Fibroblast of villous mesenchyme (primary cell): ENCODE measurements at regions not wholly inside any gene's neighbourhood (a gene's known extent, or its start where the extent isn't known, plus 50 kb on each side); places are given as distances from the start of the nearest gene placed in this dataset.

Source experiments
- DNase-seq: peaks from one replicate; pipeline ENCODE4 v3.0.0-alpha.2; 2010; ENCODE audit warnings: low read depth
- H3K4me3 ChIP-seq: 2 replicates; pipeline ENCODE4 v1.5.1; 2011; ENCODE audit warnings: low read depth, mild to moderate bottlenecking, low read length
- CTCF ChIP-seq: IDR thresholded peaks from 2 replicates; pipeline ENCODE4 v1.5.1; 2012; ENCODE audit warnings: low read depth, mild to moderate bottlenecking, low read length; ENCODE audit not compliant: insufficient read depth

- TF ChIP-seq CTCF: no peak
- no peak for DNase-seq
- no peak overlapping the region for H3K4me3 ChIP-seq
Measured at GRCh38 chr5:136538534-136538933, 173.2 kb upstream of the TRPC7 start.

- peak; percentile 19 for DNase-seq
- H3K4me3 ChIP-seq: no peak overlapping the region
- no peak for TF ChIP-seq CTCF
Measured at GRCh38 chr5:136529081-136529480, 163.7 kb upstream of the TRPC7 start.

- DNase-seq: peak; percentile 91
- no peak for TF ChIP-seq CTCF
- H3K4me3 ChIP-seq: no peak overlapping the region
Measured at GRCh38 chr5:136528481-136529030, 163.2 kb upstream of the TRPC7 start.

- peak; percentile 44 for DNase-seq
- no peak for TF ChIP-seq CTCF
- no peak overlapping the region for H3K4me3 ChIP-seq
Measured at GRCh38 chr5:136527311-136527710, 162.0 kb upstream of the TRPC7 start.

GRCh38 chr5:136526791-136527190, 161.4 kb upstream of the TRPC7 start:
- no peak overlapping the region for H3K4me3 ChIP-seq
- TF ChIP-seq CTCF: no peak
- no peak for DNase-seq

- no peak for TF ChIP-seq CTCF
- H3K4me3 ChIP-seq: no peak overlapping the region
- DNase-seq: peak; percentile 52
Measured at GRCh38 chr5:136526021-136526420, 160.7 kb upstream of the TRPC7 start.

GRCh38 chr5:136525597-136525996, 160.3 kb upstream of the TRPC7 start:
- DNase-seq: peak; percentile 95
- H3K4me3 ChIP-seq: no peak overlapping the region
- TF ChIP-seq CTCF: no peak
